ENCODE measurements at regions not wholly inside any gene's neighbourhood (a gene's known extent, or its start where the extent isn't known, plus 50 kb on each side); places are given as distances from the start of the nearest gene placed in this dataset.

GRCh38 chr3:83216919-83217594 lies 1455.6 kb upstream of the GBE1 start:
- H3K9me3 ChIP-seq, result peaks cover 0 to 6% (median 0%) of the 10 kb centered on the region in 3 donors
- WGBS, 2 donors, result 80 to 86% methylated on average over 11 to 14 of the region's 24 CpGs
- no peak overlapping the region for H3K27ac ChIP-seq
- H3K36me3 ChIP-seq, result no peaks in the 10 kb centered on the region
- no peaks in the 10 kb centered on the region for H3K27me3 ChIP-seq
- H3K4me3 ChIP-seq, result no peak overlapping the region
- H3K4me1 ChIP-seq, result no peaks in the 10 kb centered on the region
- intact Hi-C loops (cut with DNase I), result no loop called here
- no peak for DNase-seq
- TF ChIP-seq POLR2A (IDR thresholded peaks at IDR 0.05), result no peak
- TF ChIP-seq CTCF (IDR thresholded peaks at IDR 0.05), result no peak

GRCh38 chr3:83195243-83195642 lies 1433.8 kb upstream of the GBE1 start:
- no peak for DNase-seq
- intact Hi-C loops (cut with DNase I), result no loop called here
- H3K27ac ChIP-seq, result no peak overlapping the region
- no peaks in the 10 kb centered on the region for H3K4me1 ChIP-seq
- TF ChIP-seq CTCF (IDR thresholded peaks at IDR 0.05), result no peak
- TF ChIP-seq POLR2A (IDR thresholded peaks at IDR 0.05), result no peak
- no peaks in the 10 kb centered on the region for H3K36me3 ChIP-seq
- no peaks in the 10 kb centered on the region for H3K9me3 ChIP-seq
- H3K4me3 ChIP-seq, result no peak overlapping the region
- H3K27me3 ChIP-seq, result no peaks in the 10 kb centered on the region

GRCh38 chr3:83193526-83193925 lies 1432.1 kb upstream of the GBE1 start:
- no peak for DNase-seq

GRCh38 chr3:83189634-83190033 lies 1428.2 kb upstream of the GBE1 start:
- intact Hi-C loops (cut with DNase I), result no loop called here
- Histone ChIP-seq H3K27me3 (no peaks in the 10 kb centered on the region), H3K27ac (no peak overlapping the region), H3K4me1 (no peaks in the 10 kb centered on the region), H3K4me3 (no peak overlapping the region), H3K36me3 (no peaks in the 10 kb centered on the region), H3K9me3 (no peaks in the 10 kb centered on the region)
- TF ChIP-seq CTCF (IDR thresholded peaks at IDR 0.05) (no peak), POLR2A (IDR thresholded peaks at IDR 0.05) (no peak)
- DNase-seq, result no peak

More at GRCh38 chr3:83193526-83193925, 1432.1 kb upstream of the GBE1 start:
- intact Hi-C loops (cut with DNase I), result no loop called here
- TF ChIP-seq POLR2A (IDR thresholded peaks at IDR 0.05) (no peak), CTCF (IDR thresholded peaks at IDR 0.05) (no peak)
- H3K36me3 ChIP-seq, result no peaks in the 10 kb centered on the region
- H3K4me1 ChIP-seq, result no peaks in the 10 kb centered on the region
- no peaks in the 10 kb centered on the region for H3K9me3 ChIP-seq
- 71 to 88% methylated on average over 1 of the region's 1 CpG for WGBS, 2 donors
- H3K4me3 ChIP-seq, result no peak overlapping the region
- no peak overlapping the region for H3K27ac ChIP-seq
- no peaks in the 10 kb centered on the region for H3K27me3 ChIP-seq

GRCh38 chr3:83169473-83169872 lies 1408.0 kb upstream of the GBE1 start:
- no peaks in the 10 kb centered on the region for H3K4me1 ChIP-seq
- 85 to 90% methylated on average over 1 of the region's 1 CpG for WGBS, 2 donors
- no peak for DNase-seq
- no peaks in the 10 kb centered on the region for H3K9me3 ChIP-seq
- H3K36me3 ChIP-seq, result no peaks in the 10 kb centered on the region
- H3K27me3 ChIP-seq, result no peaks in the 10 kb centered on the region
- TF ChIP-seq POLR2A (IDR thresholded peaks at IDR 0.05) (no peak), CTCF (IDR thresholded peaks at IDR 0.05) (no peak)
- intact Hi-C loops (cut with DNase I), result no loop called here
- H3K27ac ChIP-seq, result no peak overlapping the region
- H3K4me3 ChIP-seq, result no peak overlapping the region
